PC-9 (cell line): ENCODE measurements at regions not wholly inside any gene's neighbourhood (a gene's known extent, or its start where the extent isn't known, plus 50 kb on each side); places are given as distances from the start of the nearest gene placed in this dataset.

Experiments used
- BruUV-seq: library from RNA; stranded (reverse); fragments of 400-500 nt; replicated peaks from 2 replicates; lab custom pipeline; 2021; lab: Mats Ljungman, UMichigan
- CTCF ChIA-PET: fragments of 300-600 bp; sonication (Branson Sonifier 250); formaldehyde crosslinking; loops from one replicate; lab custom pipeline; 2022; ENCODE audit warnings: antibody characterized with exemption; lab: Charles Lee
- POLR2A ChIA-PET: fragments of 300-600 bp; sonication (Branson Sonifier 250); formaldehyde crosslinking; loops from one replicate; lab custom pipeline; 2022; ENCODE audit warnings: antibody characterized with exemption; ENCODE audit not compliant: unreplicated experiment; lab: Charles Lee
- DNase-seq, 2 experiments: peaks; one replicate each; pipeline versions ENCODE4 v3.0.0 to v3.0.0-alpha.2; 2015 to 2022; ENCODE audit warnings: mixed read lengths in 1 of 2
- H2AFZ ChIP-seq: fragments of 200-600 bp; sonication (generic); 2 replicates; pipeline ENCODE4 v1.8.1; 2017; ENCODE audit warnings: antibody characterized with exemption
- H3F3A ChIP-seq: fragments of 200-600 bp; sonication (generic); 2 replicates; pipeline ENCODE4 v1.8.1; 2017; ENCODE audit warnings: antibody characterized with exemption, mild to moderate bottlenecking, low read depth; ENCODE audit not compliant: insufficient read depth
- H3K27ac ChIP-seq: fragments of 200-600 bp; sonication (generic); 2 replicates; pipeline ENCODE4 v1.6.1; 2016; ENCODE audit warnings: mixed run types
- H3K27me3 ChIP-seq: fragments of 200-600 bp; sonication (generic); 2 replicates; pipeline ENCODE4 v1.6.1; 2016; ENCODE audit warnings: low read depth, mixed run types; ENCODE audit not compliant: insufficient read depth
- H3K36me3 ChIP-seq: fragments of 200-600 bp; sonication (generic); 2 replicates; pipeline ENCODE4 v1.6.1; 2016; ENCODE audit warnings: low read depth, mixed run types
- H3K4me1 ChIP-seq: fragments of 200-600 bp; sonication (generic); replicated peaks from 2 replicates; pipeline ENCODE4 v1.6.1; 2016; ENCODE audit warnings: mixed run types; ENCODE audit not compliant: insufficient read depth
- H3K4me2 ChIP-seq: fragments of 200-600 bp; sonication (generic); 2 replicates; pipeline ENCODE4 v1.6.1; 2017; ENCODE audit warnings: mixed run types
- H3K4me3 ChIP-seq: fragments of 200-600 bp; sonication (generic); 2 replicates; pipeline ENCODE4 v1.6.1; 2016; ENCODE audit warnings: mixed run types
- H3K79me2 ChIP-seq: fragments of 200-600 bp; sonication (generic); 2 replicates; pipeline ENCODE4 v1.6.1; 2017; ENCODE audit warnings: low read depth, mixed run types
- H3K9me2 ChIP-seq: fragments of 200-600 bp; sonication (generic); 2 replicates; pipeline ENCODE4 v1.8.1; 2017; ENCODE audit warnings: mild to moderate bottlenecking; ENCODE audit not compliant: insufficient read depth
- H3K9me3 ChIP-seq: fragments of 200-600 bp; sonication (generic); 2 replicates; pipeline ENCODE4 v1.8.1; 2016; ENCODE audit warnings: low read depth; ENCODE audit not compliant: insufficient read depth
- H4K20me1 ChIP-seq: fragments of 200-600 bp; sonication (generic); 2 replicates; pipeline ENCODE4 v1.8.1; 2017; ENCODE audit not compliant: insufficient read depth
- EZH2 ChIP-seq: fragments of 200-600 bp; sonication (generic); IDR thresholded peaks from 2 replicates; pipeline ENCODE4 v1.8.0; 2017; ENCODE audit warnings: antibody characterized with exemption, low read depth
- intact Hi-C: fragments of 100-400 bp; cut with micrococcal nuclease; formaldehyde crosslinking; loops from one replicate; pipeline ENCODE4 v1.10.0; 2022; ENCODE audit not compliant: unreplicated experiment
- TF ChIP-seq, protein P1 (sequence below): fragments of 200-600 bp; sonication (generic); conservative IDR thresholded peaks from 2 replicates; pipeline ENCODE4 v1.6.1; 2017; ENCODE audit warnings: mixed run types, antibody characterized with exemption, mild to moderate bottlenecking, moderate library complexity

DNA sequence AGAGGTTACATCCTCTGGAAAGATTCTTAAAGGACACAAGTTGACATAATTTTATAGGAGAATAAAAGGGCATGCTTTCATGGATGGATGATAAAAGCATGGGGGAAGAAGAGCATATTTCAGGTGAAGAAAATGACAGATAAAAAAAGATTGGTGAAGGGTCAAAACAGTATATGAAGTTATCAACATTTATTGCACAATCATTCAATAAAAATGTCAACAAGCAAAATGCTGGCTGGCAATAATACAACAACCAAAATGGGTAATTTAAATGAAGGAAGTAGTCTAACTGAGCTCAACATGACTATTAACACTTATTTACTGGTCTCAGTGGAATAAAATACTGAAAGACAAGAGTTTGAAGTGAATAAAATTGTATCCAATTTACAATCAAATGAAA lies 696.7 kb downstream of the SQOR start:
- H4K20me1 ChIP-seq: no peaks in the 10 kb centered on the region
- H3K79me2 ChIP-seq: no peaks in the 10 kb centered on the region
- no TSS peak for BruUV-seq
- H2AFZ ChIP-seq: no peak overlapping the region
- no peaks in the 10 kb centered on the region for H3K27me3 ChIP-seq
- intact Hi-C loops: no loop called here
- DNase-seq: no peak
- no peak overlapping the region for H3K4me3 ChIP-seq
- no peak overlapping the region for H3K27ac ChIP-seq
- TF ChIP-seq, protein P1, sequence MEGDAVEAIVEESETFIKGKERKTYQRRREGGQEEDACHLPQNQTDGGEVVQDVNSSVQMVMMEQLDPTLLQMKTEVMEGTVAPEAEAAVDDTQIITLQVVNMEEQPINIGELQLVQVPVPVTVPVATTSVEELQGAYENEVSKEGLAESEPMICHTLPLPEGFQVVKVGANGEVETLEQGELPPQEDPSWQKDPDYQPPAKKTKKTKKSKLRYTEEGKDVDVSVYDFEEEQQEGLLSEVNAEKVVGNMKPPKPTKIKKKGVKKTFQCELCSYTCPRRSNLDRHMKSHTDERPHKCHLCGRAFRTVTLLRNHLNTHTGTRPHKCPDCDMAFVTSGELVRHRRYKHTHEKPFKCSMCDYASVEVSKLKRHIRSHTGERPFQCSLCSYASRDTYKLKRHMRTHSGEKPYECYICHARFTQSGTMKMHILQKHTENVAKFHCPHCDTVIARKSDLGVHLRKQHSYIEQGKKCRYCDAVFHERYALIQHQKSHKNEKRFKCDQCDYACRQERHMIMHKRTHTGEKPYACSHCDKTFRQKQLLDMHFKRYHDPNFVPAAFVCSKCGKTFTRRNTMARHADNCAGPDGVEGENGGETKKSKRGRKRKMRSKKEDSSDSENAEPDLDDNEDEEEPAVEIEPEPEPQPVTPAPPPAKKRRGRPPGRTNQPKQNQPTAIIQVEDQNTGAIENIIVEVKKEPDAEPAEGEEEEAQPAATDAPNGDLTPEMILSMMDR: no peak
- no peak for TF ChIP-seq EZH2
- CTCF ChIA-PET: no interaction called here
- no peak overlapping the region for H3K4me2 ChIP-seq
- POLR2A ChIA-PET: no interaction called here
- no peaks in the 10 kb centered on the region for H3K9me3 ChIP-seq
- H3K4me1 ChIP-seq: no peaks in the 10 kb centered on the region
- no peaks in the 10 kb centered on the region for H3F3A ChIP-seq
- no peaks in the 10 kb centered on the region for H3K36me3 ChIP-seq
- no peaks in the 10 kb centered on the region for H3K9me2 ChIP-seq

DNA sequence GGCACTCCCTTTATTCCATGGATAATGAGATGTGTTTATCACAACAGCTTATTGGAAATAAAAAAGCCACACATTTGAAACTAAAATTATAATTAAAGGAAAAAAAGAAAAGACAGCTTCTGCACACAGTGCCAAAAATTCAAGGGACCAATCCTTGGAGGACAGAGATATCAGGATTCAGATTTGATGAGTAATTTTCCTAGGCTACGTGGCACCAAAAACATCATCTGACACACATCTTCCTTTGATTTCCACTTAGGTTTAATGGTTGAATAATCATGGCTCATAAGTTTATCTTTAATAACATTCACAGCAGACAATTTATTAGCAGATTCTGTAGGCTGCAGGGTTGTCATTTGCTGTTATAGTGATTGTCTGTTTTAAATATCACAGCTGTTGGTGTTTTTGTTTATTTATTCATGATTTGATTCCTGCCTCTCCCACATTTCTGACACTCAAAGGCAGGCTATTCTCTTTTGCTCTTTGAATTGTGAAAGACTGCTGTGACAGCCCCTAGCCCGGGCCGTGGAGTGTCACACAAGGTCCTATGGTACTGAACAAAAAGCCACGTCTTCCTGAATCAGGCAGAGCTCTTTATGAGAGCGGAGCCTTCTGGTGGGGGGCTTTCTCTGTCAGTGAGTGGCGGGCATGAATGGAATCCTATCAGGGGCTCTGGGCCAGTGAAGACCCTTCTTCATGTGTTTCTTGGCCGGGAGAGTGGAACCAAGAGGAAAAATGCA lies 708.5 kb downstream of the SQOR start:
- Histone ChIP-seq H3K4me2 (no peak overlapping the region), H3K79me2 (no peaks in the 10 kb centered on the region), H3K27ac (no peak overlapping the region), H2AFZ (no peak overlapping the region), H4K20me1 (no peaks in the 10 kb centered on the region), H3K9me3 (no peaks in the 10 kb centered on the region), H3K9me2 (no peaks in the 10 kb centered on the region), H3K4me3 (no peak overlapping the region), H3F3A (no peaks in the 10 kb centered on the region), H3K4me1 (no peaks in the 10 kb centered on the region), H3K36me3 (no peaks in the 10 kb centered on the region), H3K27me3 (no peaks in the 10 kb centered on the region)
- POLR2A ChIA-PET: no interaction called here
- no peak for TF ChIP-seq EZH2
- TF ChIP-seq, protein P1: no peak
- CTCF ChIA-PET: no interaction called here
- no peak for DNase-seq
- BruUV-seq: no TSS peak
- intact Hi-C loops: no loop called here

DNA sequence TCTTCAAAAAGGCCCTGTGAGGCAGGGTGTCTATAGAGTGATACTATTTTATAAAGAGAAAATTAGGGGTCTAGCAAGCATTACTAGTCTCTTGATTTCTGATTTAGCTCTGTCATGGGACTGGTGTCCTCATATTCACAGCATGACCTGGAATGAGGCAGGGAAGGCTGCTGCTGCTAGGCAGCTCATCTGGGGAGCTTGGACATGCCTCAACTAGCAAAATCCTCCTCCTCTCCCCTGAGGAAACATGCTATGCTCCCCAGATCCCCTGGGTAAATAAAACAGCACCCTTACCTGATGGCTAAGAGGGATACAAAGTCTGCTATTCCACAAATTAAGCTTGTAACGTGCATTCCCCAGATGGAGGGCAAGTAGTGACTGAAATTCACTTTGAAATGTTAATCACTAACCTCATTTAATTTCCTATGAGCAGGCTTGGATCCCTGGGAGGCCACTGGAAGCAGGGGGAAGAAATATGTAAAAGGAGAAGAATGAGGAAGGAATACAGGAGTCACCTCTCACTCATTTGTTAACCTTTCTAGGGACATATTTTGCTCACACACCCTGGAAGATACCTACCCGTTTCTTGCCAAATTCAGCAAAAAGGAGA lies 709.4 kb downstream of the SQOR start:
- H3F3A ChIP-seq: no peaks in the 10 kb centered on the region
- H3K4me2 ChIP-seq: no peak overlapping the region
- no peaks in the 10 kb centered on the region for H4K20me1 ChIP-seq
- H3K36me3 ChIP-seq: no peaks in the 10 kb centered on the region
- H3K9me2 ChIP-seq: no peaks in the 10 kb centered on the region
- intact Hi-C loops: no loop called here
- no peaks in the 10 kb centered on the region for H3K4me1 ChIP-seq
- POLR2A ChIA-PET: no interaction called here
- H3K27me3 ChIP-seq: no peaks in the 10 kb centered on the region
- no peak for DNase-seq
- CTCF ChIA-PET: no interaction called here
- H3K79me2 ChIP-seq: no peaks in the 10 kb centered on the region
- no peak for TF ChIP-seq EZH2
- TF ChIP-seq, protein P1: no peak
- H2AFZ ChIP-seq: no peak overlapping the region
- H3K27ac ChIP-seq: no peak overlapping the region
- no peaks in the 10 kb centered on the region for H3K9me3 ChIP-seq
- no TSS peak for BruUV-seq
- H3K4me3 ChIP-seq: no peak overlapping the region
